Progenitor cell of endocrine pancreas (in vitro differentiated cells): ENCODE measurements at regions not wholly inside any gene's neighbourhood (a gene's known extent, or its start where the extent isn't known, plus 50 kb on each side); places are given as distances from the start of the nearest gene placed in this dataset.

Experiments
- DNase-seq: peaks from one replicate; pipeline ENCODE4 v3.0.0; 2021; ENCODE audit warnings: low spot score; ENCODE audit not compliant: unreplicated experiment
- H3K27ac Mint-ChIP-seq: 2 replicates; pipeline ENCODE4 v1.8.0; 2021; ENCODE audit warnings: mild to moderate bottlenecking, moderate library complexity, mixed read lengths
- H3K27me3 Mint-ChIP-seq: 2 replicates; pipeline ENCODE4 v1.8.0; 2021; ENCODE audit warnings: mixed read lengths
- H3K36me3 Mint-ChIP-seq: 2 replicates; pipeline ENCODE4 v1.8.0; 2022; ENCODE audit warnings: mixed read lengths; ENCODE audit not compliant: insufficient read depth
- H3K4me1 Mint-ChIP-seq: 2 replicates; pipeline ENCODE4 v1.8.0; 2021; ENCODE audit warnings: low read depth, mixed read lengths
- H3K4me3 Mint-ChIP-seq: 2 replicates; pipeline ENCODE4 v1.8.0; 2021; ENCODE audit warnings: low read depth, mild to moderate bottlenecking, moderate library complexity, mixed read lengths
- H3K9me3 Mint-ChIP-seq: 2 replicates; pipeline ENCODE4 v1.8.0; 2021; ENCODE audit warnings: low read depth, mixed read lengths
- CTCF ChIP-seq: fragments of 200-600 bp; sonication (generic); IDR thresholded peaks from one replicate; pipeline ENCODE4 v1.5.0; 2021; ENCODE audit warnings: antibody characterized with exemption, mild to moderate bottlenecking; ENCODE audit not compliant: unreplicated experiment

DNA sequence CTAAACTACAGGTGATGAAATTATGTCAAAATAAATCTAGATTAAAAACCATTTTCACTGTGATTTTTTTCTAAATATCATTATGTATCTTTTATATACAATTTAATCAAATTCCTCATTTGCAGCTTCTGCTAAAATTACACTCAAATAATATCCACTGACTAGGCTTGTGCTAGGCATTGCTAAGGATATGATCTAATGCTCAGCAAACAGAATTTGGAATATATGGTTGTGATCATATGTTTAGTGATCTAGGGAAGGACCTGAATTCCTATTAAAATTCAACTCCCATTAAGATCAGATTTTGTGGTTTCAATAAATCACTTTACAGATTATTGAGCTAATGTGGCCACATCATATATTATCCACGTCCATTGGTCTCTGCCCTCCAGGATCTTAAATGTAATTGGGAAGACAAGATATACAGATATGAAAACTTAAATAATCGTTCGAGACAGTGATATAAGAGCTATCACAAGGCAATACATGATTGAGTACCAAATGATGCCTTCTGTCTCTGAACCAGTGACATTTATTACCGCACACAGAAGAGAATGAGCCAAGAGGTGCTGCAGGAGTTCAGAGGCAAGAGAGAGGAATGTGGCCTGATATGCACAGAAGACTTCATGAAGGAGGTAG is 206.0 kb upstream of the RPS6KA3 start:
- no peak for DNase-seq
- H3K36me3 Mint-ChIP-seq = no peaks in the 10 kb centered on the region
- H3K4me1 Mint-ChIP-seq = no peaks in the 10 kb centered on the region
- no peak overlapping the region for H3K27ac Mint-ChIP-seq
- H3K9me3 Mint-ChIP-seq = peaks cover 8% of the 10 kb centered on the region
- H3K4me3 Mint-ChIP-seq = no peak overlapping the region
- H3K27me3 Mint-ChIP-seq = no peaks in the 10 kb centered on the region
- TF ChIP-seq CTCF = no peak

DNA sequence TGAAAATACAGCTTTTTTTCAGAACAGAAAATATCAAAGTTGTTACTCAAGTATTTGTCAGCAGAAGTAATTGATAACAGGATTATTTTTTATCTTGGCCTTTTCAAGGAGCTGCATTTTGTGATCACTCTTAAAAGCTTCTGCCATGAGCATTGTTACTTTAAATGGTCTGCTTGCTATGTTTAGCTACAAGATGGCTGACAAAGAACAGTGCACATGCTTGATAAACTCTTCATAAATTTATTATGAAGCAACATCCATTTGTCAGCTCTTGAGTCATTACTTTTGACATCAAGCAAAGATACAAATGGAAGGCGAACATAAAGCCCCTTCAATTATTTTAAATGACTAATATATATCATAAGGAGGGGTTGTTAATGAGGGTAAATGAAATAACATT is 205.4 kb upstream of the RPS6KA3 start:
- Mint-ChIP-seq H3K36me3 (no peaks in the 10 kb centered on the region), H3K4me1 (no peaks in the 10 kb centered on the region), H3K9me3 (peaks cover 11% of the 10 kb centered on the region), H3K27me3 (no peaks in the 10 kb centered on the region), H3K27ac (no peak overlapping the region), H3K4me3 (no peak overlapping the region)
- no peak for DNase-seq
- no peak for TF ChIP-seq CTCF

DNA sequence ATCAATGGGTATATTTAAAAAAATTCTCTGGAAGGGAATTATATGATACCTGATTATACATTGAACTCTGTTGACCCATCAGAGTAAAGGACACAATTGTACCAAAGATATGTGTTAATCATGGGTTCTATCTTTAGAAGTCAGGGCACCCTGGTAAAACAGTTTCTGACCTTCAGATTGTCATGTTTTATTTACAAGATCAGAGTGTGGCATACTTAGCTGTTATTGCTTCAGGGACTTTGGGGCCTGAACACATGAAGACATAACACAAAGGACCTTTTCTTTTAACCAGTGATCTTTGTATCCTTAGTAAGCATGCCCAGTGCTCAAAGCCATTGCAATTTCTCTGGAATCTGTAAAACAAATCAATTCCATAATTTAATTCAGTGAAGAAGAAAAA is 204.8 kb upstream of the RPS6KA3 start:
- no peak for DNase-seq
- Mint-ChIP-seq H3K27ac (no peak overlapping the region), H3K9me3 (peaks cover 11% of the 10 kb centered on the region), H3K36me3 (no peaks in the 10 kb centered on the region), H3K4me1 (no peaks in the 10 kb centered on the region), H3K27me3 (no peaks in the 10 kb centered on the region), H3K4me3 (no peak overlapping the region)
- TF ChIP-seq CTCF = no peak

DNA sequence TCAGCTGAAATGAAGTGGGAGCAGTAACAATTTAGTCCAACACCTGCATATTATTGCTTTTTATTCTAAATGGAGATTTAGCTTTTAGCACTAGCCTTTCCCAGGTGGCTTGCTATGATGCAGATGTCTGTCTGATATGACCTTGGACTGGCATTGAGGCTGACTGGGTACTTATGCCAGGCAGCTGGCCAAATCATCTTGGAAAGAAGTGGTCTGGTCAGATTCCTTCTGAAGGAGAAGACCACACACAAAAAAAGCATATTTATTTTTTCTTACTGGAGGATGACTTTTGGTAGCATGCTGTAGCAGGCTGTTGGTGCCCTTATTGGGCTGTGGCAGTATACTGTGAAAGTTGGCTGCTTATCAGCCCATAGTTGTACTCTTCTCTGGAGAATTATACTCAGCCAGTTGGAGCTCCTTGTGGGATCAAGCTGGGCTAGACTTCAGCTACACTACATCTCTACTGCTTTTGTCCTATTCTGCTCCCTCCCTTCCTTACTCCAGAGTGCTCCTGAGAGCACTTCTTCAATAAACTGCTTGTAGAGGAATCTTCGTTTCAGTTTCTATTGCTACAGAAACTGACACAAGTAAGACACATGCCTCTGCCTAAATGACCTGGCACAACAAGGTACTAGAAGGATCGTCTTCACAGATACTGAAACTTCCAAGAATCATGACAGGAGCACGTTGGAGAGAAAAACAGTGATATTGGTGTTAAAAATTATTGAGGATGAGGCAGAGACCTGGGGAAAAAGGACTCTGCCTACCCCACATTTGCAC is 196.8 kb upstream of the RPS6KA3 start:
- H3K9me3 Mint-ChIP-seq = peaks cover 23% of the 10 kb centered on the region
- no peak for DNase-seq
- no peak overlapping the region for H3K27ac Mint-ChIP-seq
- H3K36me3 Mint-ChIP-seq = no peaks in the 10 kb centered on the region
- H3K4me1 Mint-ChIP-seq = no peaks in the 10 kb centered on the region
- H3K4me3 Mint-ChIP-seq = no peak overlapping the region
- TF ChIP-seq CTCF = no peak
- no peaks in the 10 kb centered on the region for H3K27me3 Mint-ChIP-seq

DNA sequence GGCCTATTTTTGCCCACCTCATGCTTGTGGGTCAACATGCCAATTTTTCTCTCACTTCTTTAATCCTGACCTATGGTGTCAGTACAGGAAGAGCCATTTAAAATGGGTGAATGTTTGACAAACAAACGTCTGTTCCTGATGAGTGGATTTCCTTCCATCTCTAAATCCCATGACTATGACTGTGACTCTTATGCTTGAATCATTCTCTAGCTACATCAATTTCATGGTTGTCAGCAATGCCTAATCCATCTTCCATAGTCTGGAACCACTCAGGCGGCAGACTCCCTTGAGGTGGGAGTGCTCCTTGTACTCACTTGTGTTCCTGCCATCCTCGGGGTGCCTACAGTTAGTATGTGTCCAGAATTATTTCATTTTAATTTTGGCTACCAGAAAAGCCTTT is 194.9 kb upstream of the RPS6KA3 start:
- no peak overlapping the region for H3K4me3 Mint-ChIP-seq
- H3K27me3 Mint-ChIP-seq = no peaks in the 10 kb centered on the region
- H3K27ac Mint-ChIP-seq = no peak overlapping the region
- H3K9me3 Mint-ChIP-seq = peaks cover 21% of the 10 kb centered on the region
- TF ChIP-seq CTCF = no peak
- no peaks in the 10 kb centered on the region for H3K4me1 Mint-ChIP-seq
- DNase-seq = no peak
- H3K36me3 Mint-ChIP-seq = no peaks in the 10 kb centered on the region
